Fibroblast of the aortic adventitia (primary cell): ENCODE measurements at regions not wholly inside any gene's neighbourhood (a gene's known extent, or its start where the extent isn't known, plus 50 kb on each side); places are given as distances from the start of the nearest gene placed in this dataset.
"Not testable (repeated sequence)": the region's sequence is repeated elsewhere in the genome, so short reads cannot be mapped to it uniquely, and the experiment has no call there.

Experiments
- DNase-seq: peaks from one replicate; pipeline ENCODE4 v3.0.0-alpha.2; 2010; ENCODE audit warnings: low read depth
- H3K4me3 ChIP-seq: 2 replicates; pipeline ENCODE4 v1.5.1; 2011; ENCODE audit warnings: low read depth, mild to moderate bottlenecking, control low read depth, low read length, moderate library complexity
- TF ChIP-seq, protein P1 (sequence below): IDR thresholded peaks from 2 replicates; pipeline ENCODE4 v1.5.1; 2011; ENCODE audit warnings: mild to moderate bottlenecking, low read length, control low read depth, inconsistent platforms; ENCODE audit not compliant: insufficient read depth

DNA sequence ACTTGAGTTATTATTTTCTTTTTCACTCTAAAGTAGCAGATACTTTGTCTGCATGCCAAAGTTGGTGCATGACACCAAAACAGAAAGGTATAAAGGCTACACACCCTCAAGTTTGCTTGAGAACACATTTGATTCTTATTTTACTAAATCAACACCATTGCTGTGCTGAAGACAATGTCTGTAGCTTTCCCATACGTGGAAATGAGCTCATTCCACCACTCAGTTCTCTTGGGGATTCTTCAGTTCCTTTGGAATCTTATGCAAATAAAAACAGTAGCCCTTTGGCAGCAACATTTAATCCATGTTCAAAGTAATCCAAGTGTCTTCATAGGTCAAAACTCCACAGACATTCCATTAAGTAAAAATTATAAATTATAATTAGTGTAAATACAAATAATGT is 264.9 kb downstream of the TLE1 start:
- TF ChIP-seq, protein P1, sequence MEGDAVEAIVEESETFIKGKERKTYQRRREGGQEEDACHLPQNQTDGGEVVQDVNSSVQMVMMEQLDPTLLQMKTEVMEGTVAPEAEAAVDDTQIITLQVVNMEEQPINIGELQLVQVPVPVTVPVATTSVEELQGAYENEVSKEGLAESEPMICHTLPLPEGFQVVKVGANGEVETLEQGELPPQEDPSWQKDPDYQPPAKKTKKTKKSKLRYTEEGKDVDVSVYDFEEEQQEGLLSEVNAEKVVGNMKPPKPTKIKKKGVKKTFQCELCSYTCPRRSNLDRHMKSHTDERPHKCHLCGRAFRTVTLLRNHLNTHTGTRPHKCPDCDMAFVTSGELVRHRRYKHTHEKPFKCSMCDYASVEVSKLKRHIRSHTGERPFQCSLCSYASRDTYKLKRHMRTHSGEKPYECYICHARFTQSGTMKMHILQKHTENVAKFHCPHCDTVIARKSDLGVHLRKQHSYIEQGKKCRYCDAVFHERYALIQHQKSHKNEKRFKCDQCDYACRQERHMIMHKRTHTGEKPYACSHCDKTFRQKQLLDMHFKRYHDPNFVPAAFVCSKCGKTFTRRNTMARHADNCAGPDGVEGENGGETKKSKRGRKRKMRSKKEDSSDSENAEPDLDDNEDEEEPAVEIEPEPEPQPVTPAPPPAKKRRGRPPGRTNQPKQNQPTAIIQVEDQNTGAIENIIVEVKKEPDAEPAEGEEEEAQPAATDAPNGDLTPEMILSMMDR = no peak
- no peak for DNase-seq
- no peak overlapping the region for H3K4me3 ChIP-seq

DNA sequence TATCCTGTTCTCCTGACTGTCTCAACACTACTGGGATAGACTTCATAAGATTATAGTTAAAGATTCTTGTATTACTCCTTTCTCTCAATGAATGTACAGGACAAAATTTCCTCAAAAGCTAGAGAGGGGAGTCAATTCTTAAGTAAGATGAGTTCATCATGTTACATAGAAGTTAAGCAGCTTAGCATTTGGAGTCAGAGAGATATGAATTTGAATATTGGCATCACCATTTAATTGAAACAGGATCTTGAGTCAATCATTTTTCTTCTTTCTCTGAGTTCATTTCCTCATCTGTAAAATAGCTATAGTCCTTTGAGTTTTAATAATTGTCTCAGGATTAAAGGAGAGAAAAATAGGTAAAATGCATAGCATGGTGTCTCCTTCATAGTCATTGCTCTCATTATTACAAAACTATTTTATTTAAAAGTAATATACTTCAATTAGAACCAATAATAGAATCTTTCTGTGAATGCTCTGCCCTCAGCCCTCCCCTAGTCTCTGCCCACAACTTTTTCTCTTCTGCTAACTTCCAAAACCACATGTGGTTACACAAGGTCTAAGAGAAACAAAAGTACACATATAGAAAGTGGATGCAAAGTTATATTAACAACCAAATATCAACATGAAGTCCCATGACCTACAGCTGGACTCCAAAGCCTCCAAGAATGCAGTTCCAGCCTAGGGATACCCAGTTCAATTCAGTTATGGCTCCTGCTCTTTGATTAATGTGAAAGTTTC is 265.6 kb downstream of the TLE1 start:
- no peak overlapping the region for H3K4me3 ChIP-seq
- DNase-seq = no peak
- TF ChIP-seq, protein P1 = no peak

DNA sequence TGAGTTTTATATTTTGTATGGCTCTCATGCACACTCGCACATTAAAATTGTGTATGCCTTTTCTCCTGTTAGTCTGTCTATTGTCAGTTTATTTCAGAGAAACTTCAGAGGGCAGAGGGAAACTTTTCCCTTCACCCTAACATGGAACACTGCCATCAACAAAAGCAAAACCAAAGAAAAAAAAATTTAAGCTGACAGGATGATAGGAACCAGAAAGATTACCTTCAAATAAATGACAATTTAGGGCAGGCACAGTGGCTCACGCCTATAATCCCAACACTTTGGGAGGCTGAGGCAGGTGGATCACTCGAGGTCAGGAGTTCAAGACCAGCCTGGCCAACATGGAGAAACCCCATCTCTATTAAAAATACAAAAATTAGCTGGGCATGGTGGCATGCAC is 268.3 kb downstream of the TLE1 start:
- not testable (repeated sequence) for DNase-seq, H3K4me3 ChIP-seq

DNA sequence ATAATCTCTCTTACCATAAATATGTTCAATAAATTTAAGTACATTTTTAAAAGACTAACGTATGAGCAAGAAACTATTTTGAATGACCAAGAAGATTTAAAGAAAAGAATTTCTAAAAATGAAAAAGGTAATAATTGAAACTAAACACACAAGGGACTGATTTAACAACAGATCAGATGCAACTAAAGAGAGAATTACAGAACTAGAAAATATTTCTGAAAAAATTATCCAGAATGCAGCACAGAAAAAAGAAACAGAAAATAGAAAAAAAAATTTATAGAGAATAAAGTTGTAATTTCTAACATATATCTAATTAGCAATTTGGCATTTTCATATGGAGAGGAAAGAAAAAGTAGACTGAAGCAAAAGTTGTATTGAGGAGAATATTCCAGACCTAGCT is 269.3 kb downstream of the TLE1 start:
- TF ChIP-seq, protein P1 = no peak
- no peak overlapping the region for H3K4me3 ChIP-seq
- no peak for DNase-seq

DNA sequence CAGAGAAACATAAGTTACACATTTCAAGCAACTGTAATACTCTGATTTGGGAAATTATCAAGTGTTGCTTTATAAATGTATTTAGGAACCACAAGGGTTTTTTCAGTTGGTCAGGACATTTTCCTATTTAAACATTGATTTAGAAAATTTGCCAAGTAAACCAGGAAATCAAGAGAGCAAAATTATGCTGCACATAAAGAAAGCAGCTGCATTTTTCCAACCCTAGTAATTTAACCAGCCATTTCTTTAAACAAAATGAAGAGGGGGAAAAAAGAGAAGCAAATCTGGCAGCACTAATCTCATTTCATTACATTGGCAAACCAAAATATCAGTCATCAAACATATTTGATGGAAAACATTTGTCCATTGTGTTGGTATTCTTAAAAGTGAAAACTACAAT is 271.4 kb downstream of the TLE1 start:
- H3K4me3 ChIP-seq = no peak overlapping the region
- no peak for DNase-seq
- TF ChIP-seq, protein P1 = no peak

DNA sequence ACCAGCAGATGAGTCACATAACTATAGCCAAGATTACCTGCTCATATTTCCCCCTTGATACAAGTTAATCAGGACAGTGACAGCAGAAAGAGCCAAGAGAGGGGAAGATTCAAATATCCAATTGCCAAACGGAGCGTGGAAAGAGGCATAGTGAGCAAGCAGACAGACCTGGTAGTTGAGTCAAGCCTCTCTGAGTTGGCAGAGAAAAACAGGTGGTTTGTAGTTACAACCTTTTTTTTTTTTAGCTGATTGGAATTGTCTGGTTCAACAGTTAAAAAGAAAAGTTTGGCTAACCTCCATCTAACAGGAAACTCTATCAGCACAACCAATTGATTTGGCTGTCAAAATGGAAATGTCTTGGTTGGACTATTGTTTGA is 272.1 kb downstream of the TLE1 start:
- DNase-seq = no peak
- TF ChIP-seq, protein P1 = no peak
- no peak overlapping the region for H3K4me3 ChIP-seq

- H3K4me3 ChIP-seq = no peak overlapping the region
- TF ChIP-seq, protein P1 = no peak
- DNase-seq = peak; percentile 16
Measured at GRCh38 chr9:81416476-81417298, 272.7 kb downstream of the TLE1 start.
